ENCODE measurements at regions not wholly inside any gene's neighbourhood (a gene's known extent, or its start where the extent isn't known, plus 50 kb on each side); places are given as distances from the start of the nearest gene placed in this dataset.

DNA sequence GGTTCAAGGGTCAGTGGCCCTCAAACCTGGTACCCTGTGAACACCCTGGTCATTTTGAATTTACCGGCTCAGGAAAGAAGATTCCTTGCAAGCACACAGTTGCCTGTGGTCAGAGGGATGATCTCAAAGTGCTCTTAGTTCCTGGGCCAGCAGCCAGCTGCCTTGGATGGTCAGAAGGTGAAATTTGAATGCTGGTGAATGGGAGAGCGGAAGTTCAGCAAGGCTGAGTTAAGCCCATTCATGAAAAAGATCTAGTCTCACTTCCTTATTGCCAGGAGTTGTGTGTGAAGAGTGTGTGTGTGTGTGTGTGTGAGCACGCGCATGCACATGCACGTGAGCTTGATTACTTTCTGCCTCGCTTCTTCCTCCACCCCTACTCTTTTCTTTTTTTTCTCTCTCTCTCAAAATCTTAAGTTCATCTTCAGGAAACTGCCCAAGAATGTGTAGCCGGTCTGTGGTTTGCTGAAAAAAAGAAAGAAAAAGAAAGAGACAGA, 155.5 kb upstream of the CCND2 start (continued):
- peak; percentile 96 for TF ChIP-seq TBL1XR1 (IDR thresholded peaks at IDR 0.05; ENCODE audit: low read depth, low read length)
- no peak; the same call in 1 of the 2 replicates for TF ChIP-seq MTA3 (IDR thresholded peaks at IDR 0.05; ENCODE audit: borderline replicate concordance, low read length)
- peak; percentile 90 for TF ChIP-seq MXI1 (IDR thresholded peaks at IDR 0.05; ENCODE audit: low read depth, low read length)
- TF ChIP-seq ATF7 (IDR thresholded peaks at IDR 0.05; ENCODE audit: low read depth): peak; percentile 90
- TF ChIP-seq CBFB (IDR thresholded peaks at IDR 0.05; ENCODE audit: low read depth): peak; percentile 41; the same call in 1 of the 2 replicates
- TF ChIP-seq, protein P1, sequence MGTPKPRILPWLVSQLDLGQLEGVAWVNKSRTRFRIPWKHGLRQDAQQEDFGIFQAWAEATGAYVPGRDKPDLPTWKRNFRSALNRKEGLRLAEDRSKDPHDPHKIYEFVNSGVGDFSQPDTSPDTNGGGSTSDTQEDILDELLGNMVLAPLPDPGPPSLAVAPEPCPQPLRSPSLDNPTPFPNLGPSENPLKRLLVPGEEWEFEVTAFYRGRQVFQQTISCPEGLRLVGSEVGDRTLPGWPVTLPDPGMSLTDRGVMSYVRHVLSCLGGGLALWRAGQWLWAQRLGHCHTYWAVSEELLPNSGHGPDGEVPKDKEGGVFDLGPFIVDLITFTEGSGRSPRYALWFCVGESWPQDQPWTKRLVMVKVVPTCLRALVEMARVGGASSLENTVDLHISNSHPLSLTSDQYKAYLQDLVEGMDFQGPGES (IDR thresholded peaks at IDR 0.05): no peak
- TF ChIP-seq ZNF274 (IDR thresholded peaks at IDR 0.05; ENCODE audit: insufficient read depth, insufficient read length): no peak
- TF ChIP-seq, protein P2, sequence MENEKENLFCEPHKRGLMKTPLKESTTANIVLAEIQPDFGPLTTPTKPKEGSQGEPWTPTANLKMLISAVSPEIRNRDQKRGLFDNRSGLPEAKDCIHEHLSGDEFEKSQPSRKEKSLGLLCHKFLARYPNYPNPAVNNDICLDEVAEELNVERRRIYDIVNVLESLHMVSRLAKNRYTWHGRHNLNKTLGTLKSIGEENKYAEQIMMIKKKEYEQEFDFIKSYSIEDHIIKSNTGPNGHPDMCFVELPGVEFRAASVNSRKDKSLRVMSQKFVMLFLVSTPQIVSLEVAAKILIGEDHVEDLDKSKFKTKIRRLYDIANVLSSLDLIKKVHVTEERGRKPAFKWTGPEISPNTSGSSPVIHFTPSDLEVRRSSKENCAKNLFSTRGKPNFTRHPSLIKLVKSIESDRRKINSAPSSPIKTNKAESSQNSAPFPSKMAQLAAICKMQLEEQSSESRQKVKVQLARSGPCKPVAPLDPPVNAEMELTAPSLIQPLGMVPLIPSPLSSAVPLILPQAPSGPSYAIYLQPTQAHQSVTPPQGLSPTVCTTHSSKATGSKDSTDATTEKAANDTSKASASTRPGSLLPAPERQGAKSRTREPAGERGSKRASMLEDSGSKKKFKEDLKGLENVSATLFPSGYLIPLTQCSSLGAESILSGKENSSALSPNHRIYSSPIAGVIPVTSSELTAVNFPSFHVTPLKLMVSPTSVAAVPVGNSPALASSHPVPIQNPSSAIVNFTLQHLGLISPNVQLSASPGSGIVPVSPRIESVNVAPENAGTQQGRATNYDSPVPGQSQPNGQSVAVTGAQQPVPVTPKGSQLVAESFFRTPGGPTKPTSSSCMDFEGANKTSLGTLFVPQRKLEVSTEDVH (IDR thresholded peaks at IDR 0.05; ENCODE audit: low read depth, partially characterized antibody): peak; percentile 55
- TF ChIP-seq, protein P3, sequence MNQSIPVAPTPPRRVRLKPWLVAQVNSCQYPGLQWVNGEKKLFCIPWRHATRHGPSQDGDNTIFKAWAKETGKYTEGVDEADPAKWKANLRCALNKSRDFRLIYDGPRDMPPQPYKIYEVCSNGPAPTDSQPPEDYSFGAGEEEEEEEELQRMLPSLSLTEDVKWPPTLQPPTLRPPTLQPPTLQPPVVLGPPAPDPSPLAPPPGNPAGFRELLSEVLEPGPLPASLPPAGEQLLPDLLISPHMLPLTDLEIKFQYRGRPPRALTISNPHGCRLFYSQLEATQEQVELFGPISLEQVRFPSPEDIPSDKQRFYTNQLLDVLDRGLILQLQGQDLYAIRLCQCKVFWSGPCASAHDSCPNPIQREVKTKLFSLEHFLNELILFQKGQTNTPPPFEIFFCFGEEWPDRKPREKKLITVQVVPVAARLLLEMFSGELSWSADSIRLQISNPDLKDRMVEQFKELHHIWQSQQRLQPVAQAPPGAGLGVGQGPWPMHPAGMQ (IDR thresholded peaks at IDR 0.05; ENCODE audit: borderline replicate concordance): no peak
- no peak for TF ChIP-seq ZZZ3 (IDR thresholded peaks at IDR 0.05; ENCODE audit: control insufficient read depth, insufficient read length, low read depth)
- TF ChIP-seq, protein P4, sequence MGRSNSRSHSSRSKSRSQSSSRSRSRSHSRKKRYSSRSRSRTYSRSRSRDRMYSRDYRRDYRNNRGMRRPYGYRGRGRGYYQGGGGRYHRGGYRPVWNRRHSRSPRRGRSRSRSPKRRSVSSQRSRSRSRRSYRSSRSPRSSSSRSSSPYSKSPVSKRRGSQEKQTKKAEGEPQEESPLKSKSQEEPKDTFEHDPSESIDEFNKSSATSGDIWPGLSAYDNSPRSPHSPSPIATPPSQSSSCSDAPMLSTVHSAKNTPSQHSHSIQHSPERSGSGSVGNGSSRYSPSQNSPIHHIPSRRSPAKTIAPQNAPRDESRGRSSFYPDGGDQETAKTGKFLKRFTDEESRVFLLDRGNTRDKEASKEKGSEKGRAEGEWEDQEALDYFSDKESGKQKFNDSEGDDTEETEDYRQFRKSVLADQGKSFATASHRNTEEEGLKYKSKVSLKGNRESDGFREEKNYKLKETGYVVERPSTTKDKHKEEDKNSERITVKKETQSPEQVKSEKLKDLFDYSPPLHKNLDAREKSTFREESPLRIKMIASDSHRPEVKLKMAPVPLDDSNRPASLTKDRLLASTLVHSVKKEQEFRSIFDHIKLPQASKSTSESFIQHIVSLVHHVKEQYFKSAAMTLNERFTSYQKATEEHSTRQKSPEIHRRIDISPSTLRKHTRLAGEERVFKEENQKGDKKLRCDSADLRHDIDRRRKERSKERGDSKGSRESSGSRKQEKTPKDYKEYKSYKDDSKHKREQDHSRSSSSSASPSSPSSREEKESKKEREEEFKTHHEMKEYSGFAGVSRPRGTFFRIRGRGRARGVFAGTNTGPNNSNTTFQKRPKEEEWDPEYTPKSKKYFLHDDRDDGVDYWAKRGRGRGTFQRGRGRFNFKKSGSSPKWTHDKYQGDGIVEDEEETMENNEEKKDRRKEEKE (IDR thresholded peaks at IDR 0.05): peak; percentile 46; the same call in 1 of the 2 replicates
- TF ChIP-seq SMAD1 (IDR thresholded peaks at IDR 0.05; ENCODE audit: low read depth, partially characterized antibody): peak; percentile 43
- peak; percentile 78 for TF ChIP-seq MTA2 (IDR thresholded peaks at IDR 0.05; ENCODE audit: low read depth)
- 0 out of 2 replicates have a peak, but pooled peaks have one; percentile 19 for TF ChIP-seq TARDBP (IDR thresholded peaks at IDR 0.05; ENCODE audit: borderline replicate concordance)
- peak; percentile 73 for TF ChIP-seq BCL11A (IDR thresholded peaks at IDR 0.05; ENCODE audit: low read depth, low read length)
- TF ChIP-seq ETV6 (conservative IDR thresholded peaks at IDR 0.05 in 1 of 2, IDR thresholded peaks at IDR 0.05 in 1 of 2; ENCODE audit: borderline replicate concordance in 1 of 2, low read depth in 1 of 2): peak in 1 of 2 experiments; percentile 93; a peak in 2 of 4 replicates
- TF ChIP-seq, protein P5, sequence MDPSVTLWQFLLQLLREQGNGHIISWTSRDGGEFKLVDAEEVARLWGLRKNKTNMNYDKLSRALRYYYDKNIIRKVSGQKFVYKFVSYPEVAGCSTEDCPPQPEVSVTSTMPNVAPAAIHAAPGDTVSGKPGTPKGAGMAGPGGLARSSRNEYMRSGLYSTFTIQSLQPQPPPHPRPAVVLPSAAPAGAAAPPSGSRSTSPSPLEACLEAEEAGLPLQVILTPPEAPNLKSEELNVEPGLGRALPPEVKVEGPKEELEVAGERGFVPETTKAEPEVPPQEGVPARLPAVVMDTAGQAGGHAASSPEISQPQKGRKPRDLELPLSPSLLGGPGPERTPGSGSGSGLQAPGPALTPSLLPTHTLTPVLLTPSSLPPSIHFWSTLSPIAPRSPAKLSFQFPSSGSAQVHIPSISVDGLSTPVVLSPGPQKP (IDR thresholded peaks at IDR 0.05; ENCODE audit: low read depth, low read length): peak; percentile 80; the same call in 1 of the 2 replicates
